Left ventricle myocardium inferior (tissue), 1 donor: ENCODE measurements at regions not wholly inside any gene's neighbourhood (a gene's known extent, or its start where the extent isn't known, plus 50 kb on each side); places are given as distances from the start of the nearest gene placed in this dataset.

ENCODE experiments used
- DNase-seq: peaks from one replicate; pipeline ENCODE4 v3.0.0-alpha.2; 2020
- H3K27ac ChIP-seq: fragments of 200-600 bp; replicated peaks from 2 replicates; pipeline ENCODE4 v1.8.0; 2021
- H3K27me3 ChIP-seq: fragments of 200-600 bp; 2 replicates; pipeline ENCODE4 v1.8.0; 2021; ENCODE audit warnings: low read depth
- H3K36me3 ChIP-seq: fragments of 200-600 bp; 2 replicates; pipeline ENCODE4 v1.8.0; 2021
- H3K4me1 ChIP-seq: fragments of 200-600 bp; 2 replicates; pipeline ENCODE4 v1.8.0; 2021
- H3K4me3 ChIP-seq: fragments of 200-600 bp; 2 replicates; pipeline ENCODE4 v1.8.0; 2021; ENCODE audit warnings: mild to moderate bottlenecking, moderate library complexity
- H3K9me3 ChIP-seq: fragments of 200-600 bp; replicated peaks from 2 replicates; pipeline ENCODE4 v1.8.0; 2021
- CTCF ChIP-seq: fragments of 200-600 bp; IDR thresholded peaks from 2 replicates; pipeline ENCODE4 v1.8.0; 2021; ENCODE audit warnings: antibody characterized with exemption, mild to moderate bottlenecking, borderline replicate concordance
- intact Hi-C: fragments of 100-400 bp; cut with micrococcal nuclease; formaldehyde crosslinking; loops from one replicate; pipeline ENCODE4 v1.11.0; 2022
- donor health status: DM: no; HTN: yes; CAD: no; lungs with severe emphysema.

- H3K27ac ChIP-seq, result no peak overlapping the region
- no peaks in the 10 kb centered on the region for H3K9me3 ChIP-seq
- intact Hi-C loops, result no loop called here
- H3K4me3 ChIP-seq, result no peak overlapping the region
- no peaks in the 10 kb centered on the region for H3K36me3 ChIP-seq
- no peak for TF ChIP-seq CTCF
- no peak for DNase-seq
- no peaks in the 10 kb centered on the region for H3K4me1 ChIP-seq
- no peaks in the 10 kb centered on the region for H3K27me3 ChIP-seq
These were observed 83.2 kb downstream of the FAM47B start for GRCh38 chrX:35025820-35026219.

- TF ChIP-seq CTCF, result no peak
- Histone ChIP-seq H3K36me3 (no peaks in the 10 kb centered on the region), H3K27ac (no peak overlapping the region), H3K4me3 (no peak overlapping the region), H3K27me3 (no peaks in the 10 kb centered on the region), H3K9me3 (no peaks in the 10 kb centered on the region), H3K4me1 (no peaks in the 10 kb centered on the region)
- intact Hi-C loops, result no loop called here
- DNase-seq, result no peak
These were observed 98.3 kb downstream of the FAM47B start for GRCh38 chrX:35040871-35041270.

- Histone ChIP-seq H3K27me3 (no peaks in the 10 kb centered on the region), H3K4me1 (no peaks in the 10 kb centered on the region), H3K9me3 (no peaks in the 10 kb centered on the region), H3K4me3 (no peak overlapping the region), H3K36me3 (no peaks in the 10 kb centered on the region), H3K27ac (no peak overlapping the region)
- no peak for TF ChIP-seq CTCF
- DNase-seq, result no peak
- intact Hi-C loops, result no loop called here
These were observed 104.2 kb downstream of the FAM47B start for GRCh38 chrX:35046660-35047296.

GRCh38 chrX:35076061-35076460, 133.5 kb downstream of the FAM47B start:
- no peaks in the 10 kb centered on the region for H3K4me1 ChIP-seq
- intact Hi-C loops, result no loop called here
- TF ChIP-seq CTCF, result no peak
- H3K36me3 ChIP-seq, result no peaks in the 10 kb centered on the region
- DNase-seq, result no peak
- H3K27ac ChIP-seq, result no peak overlapping the region
- no peaks in the 10 kb centered on the region for H3K27me3 ChIP-seq
- H3K9me3 ChIP-seq, result peaks cover 3% of the 10 kb centered on the region
- no peak overlapping the region for H3K4me3 ChIP-seq

GRCh38 chrX:35090801-35091200, 148.2 kb downstream of the FAM47B start:
- TF ChIP-seq CTCF, result no peak
- Histone ChIP-seq H3K27ac (no peak overlapping the region), H3K9me3 (no peaks in the 10 kb centered on the region), H3K36me3 (no peaks in the 10 kb centered on the region), H3K27me3 (no peaks in the 10 kb centered on the region), H3K4me1 (no peaks in the 10 kb centered on the region), H3K4me3 (no peak overlapping the region)
- DNase-seq, result no peak
- intact Hi-C loops, result no loop called here
